H1 (cell line): ENCODE measurements at regions not wholly inside any gene's neighbourhood (a gene's known extent, or its start where the extent isn't known, plus 50 kb on each side); places are given as distances from the start of the nearest gene placed in this dataset.

Experiments used
- CTCF ChIA-PET: fragments of 300-600 bp; sonication (Branson Sonifier 250); formaldehyde crosslinking; loops from one replicate; lab custom pipeline; 2021; ENCODE audit not compliant: partially characterized antibody; lab: Charles Lee
- POLR2A ChIA-PET: fragments of 300-600 bp; sonication (Branson Sonifier 250); formaldehyde crosslinking; loops from one replicate; lab custom pipeline; 2021; ENCODE audit warnings: inconsistent platforms; ENCODE audit not compliant: partially characterized antibody; lab: Charles Lee
- DNase-seq, 2 experiments: peaks; one replicate each; pipeline versions ENCODE4 v3.0.0 to v3.0.0-alpha.2; 2010 to 2022; ENCODE audit warnings: low spot score in 2 of 2, low read depth in 1 of 2, mixed read lengths in 1 of 2
- FAIRE-seq: peaks from 2 replicates; lab custom pipeline; 2011; peaks lifted over from hg19 to GRCh38; lab: Jason Lieb, UNC
- H2AFZ ChIP-seq: 2 replicates; pipeline ENCODE4 v1.8.1; 2012; ENCODE audit warnings: low read length, inconsistent platforms
- H2AK5ac ChIP-seq: 2 replicates; pipeline ENCODE4 v1.6.1; 2013; ENCODE audit warnings: low read depth, low read length
- H2BK120ac ChIP-seq: replicated peaks from 2 replicates; pipeline ENCODE3; 2013; ENCODE audit warnings: low read depth, low read length, inconsistent platforms
- H2BK12ac ChIP-seq: 2 replicates; pipeline ENCODE4 v1.6.1; 2013; ENCODE audit warnings: low read depth, low read length
- H2BK15ac ChIP-seq: 2 replicates; pipeline ENCODE4 v1.6.1; 2013; ENCODE audit warnings: low read length
- H2BK20ac ChIP-seq: 2 replicates; pipeline ENCODE4 v1.6.1; 2013; ENCODE audit warnings: low read length
- H2BK5ac ChIP-seq: 2 replicates; pipeline ENCODE4 v1.6.1; 2013; ENCODE audit warnings: low read depth, low read length
- H3K14ac ChIP-seq: 2 replicates; pipeline ENCODE4 v1.6.1; 2013; ENCODE audit warnings: inconsistent platforms; ENCODE audit not compliant: insufficient read length
- H3K18ac ChIP-seq: 2 replicates; pipeline ENCODE4 v1.6.1; 2013; ENCODE audit warnings: low read length; ENCODE audit errors: extremely low read depth
- H3K23ac ChIP-seq: 2 replicates; pipeline ENCODE4 v1.6.1; 2013; ENCODE audit warnings: inconsistent platforms; ENCODE audit not compliant: insufficient read length
- H3K23me2 ChIP-seq: 2 replicates; pipeline ENCODE4 v1.6.1; 2013; ENCODE audit warnings: low read depth, low read length
- H3K27ac ChIP-seq: 2 replicates; pipeline ENCODE4 v1.6.1; 2011; ENCODE audit warnings: low read depth, low read length, inconsistent platforms
- H3K27me3 ChIP-seq, 4 experiments: replicated peaks in 1 of 4; 1 replicate in 1 of 4; 2 replicates in 3 of 4; pipeline versions ENCODE4 v1.6.1 to v1.8.1; 2011 to 2013; ENCODE audit warnings: low read length in 3 of 4, mild to moderate bottlenecking in 3 of 4, inconsistent platforms in 2 of 4, mixed read lengths in 2 of 4, moderate library complexity in 1 of 4; ENCODE audit not compliant: control insufficient read depth in 3 of 4, insufficient read depth in 3 of 4; ENCODE audit errors: extremely low read depth in 1 of 4
- H3K36me3 ChIP-seq, 4 experiments: 2 replicates each; pipeline versions ENCODE4 v1.6.1 to v1.8.1; 2011 to 2013; ENCODE audit warnings: mild to moderate bottlenecking in 4 of 4, low read length in 3 of 4, moderate library complexity in 2 of 4, control low read depth in 1 of 4, inconsistent platforms in 1 of 4; ENCODE audit not compliant: insufficient read depth in 4 of 4, control insufficient read depth in 2 of 4
- H3K4ac ChIP-seq: replicated peaks from 2 replicates; pipeline ENCODE3; 2013; ENCODE audit warnings: low read length, low read depth, mixed read lengths, inconsistent platforms; ENCODE audit not compliant: insufficient read length
- H3K4me1 ChIP-seq, 4 experiments: replicated peaks in 1 of 4; 1 replicate in 1 of 4; 2 replicates in 3 of 4; pipeline versions ENCODE4 v1.6.1 to v1.8.1; 2011 to 2013; ENCODE audit warnings: low read length in 3 of 4, inconsistent platforms in 2 of 4, mixed read lengths in 1 of 4; ENCODE audit not compliant: insufficient read depth in 4 of 4, control insufficient read depth in 3 of 4
- H3K4me2 ChIP-seq, 2 experiments: 2 replicates each; pipeline versions ENCODE4 v1.6.1 to v1.8.1; 2011 to 2013; ENCODE audit warnings: low read depth in 2 of 2, low read length in 2 of 2, control low read depth in 1 of 2, inconsistent platforms in 1 of 2, mild to moderate bottlenecking in 1 of 2; ENCODE audit not compliant: insufficient read depth in 1 of 2
- H3K4me3 ChIP-seq, 4 experiments: fragments of 200-600, 300-600 bp in 1 of 4; sonication (generic), shearing (Covaris generic), sonication (Bioruptor Twin) in 1 of 4; 2 replicates each; pipeline versions ENCODE4 v1.5.1 to v1.8.1; 2011 to 2016; ENCODE audit warnings: low read length in 4 of 4, low read depth in 3 of 4, control low read depth in 2 of 4, inconsistent platforms in 2 of 4, mild to moderate bottlenecking in 2 of 4, mixed read lengths in 1 of 4, moderate library complexity in 1 of 4; ENCODE audit not compliant: insufficient read depth in 2 of 4; ENCODE audit errors: extremely low read depth in 1 of 4
- H3K56ac ChIP-seq: replicated peaks from 2 replicates; pipeline ENCODE3; 2013; ENCODE audit warnings: low read depth, mild to moderate bottlenecking, mixed read lengths, low read length, inconsistent platforms; ENCODE audit not compliant: insufficient read length
- H3K79me1 ChIP-seq: 2 replicates; pipeline ENCODE4 v1.6.1; 2013; ENCODE audit warnings: low read depth, low read length, control low read depth
- H3K79me2 ChIP-seq, 2 experiments: 2 replicates each; pipeline versions ENCODE4 v1.6.1 to v1.8.1; 2012 to 2013; ENCODE audit warnings: low read length in 2 of 2, mild to moderate bottlenecking in 2 of 2, inconsistent platforms in 1 of 2; ENCODE audit not compliant: insufficient read depth in 2 of 2, control insufficient read depth in 1 of 2
- H3K9ac ChIP-seq, 4 experiments: replicated peaks in 1 of 4; 1 replicate in 1 of 4; 2 replicates in 3 of 4; pipeline versions ENCODE4 v1.6.1 to v1.8.1; 2011 to 2013; ENCODE audit warnings: low read depth in 3 of 4, low read length in 3 of 4, control low read depth in 2 of 4, mild to moderate bottlenecking in 2 of 4, moderate library complexity in 2 of 4, inconsistent platforms in 1 of 4; ENCODE audit errors: extremely low read depth in 1 of 4
- H3K9me3 ChIP-seq, 2 experiments: 2 replicates each; pipeline versions ENCODE4 v1.6.1 to v1.8.1; 2012 to 2013; ENCODE audit warnings: mild to moderate bottlenecking in 2 of 2, moderate library complexity in 2 of 2, control low read depth in 1 of 2, inconsistent platforms in 1 of 2, low read depth in 1 of 2, low read length in 1 of 2, mixed read lengths in 1 of 2; ENCODE audit not compliant: insufficient read depth in 2 of 2
- H4K20me1 ChIP-seq, 2 experiments: replicated peaks in 1 of 2; 2 replicates each; pipeline versions ENCODE3 to v1.8.1; 2011 to 2013; ENCODE audit warnings: inconsistent platforms in 2 of 2, low read length in 2 of 2, mild to moderate bottlenecking in 1 of 2; ENCODE audit not compliant: insufficient read depth in 2 of 2, control insufficient read depth in 1 of 2
- H4K5ac ChIP-seq: 2 replicates; pipeline ENCODE4 v1.6.1; 2013; ENCODE audit warnings: low read length, low read depth, mixed read lengths, inconsistent platforms; ENCODE audit not compliant: insufficient read length
- H4K8ac ChIP-seq: 2 replicates; pipeline ENCODE4 v1.8.0; 2013; ENCODE audit warnings: mild to moderate bottlenecking, moderate library complexity, low read length, inconsistent platforms; ENCODE audit not compliant: insufficient read depth; ENCODE audit errors: extremely low read depth
- H4K91ac ChIP-seq: replicated peaks from 2 replicates; pipeline ENCODE3; 2013; ENCODE audit warnings: low read length, mixed read lengths, inconsistent platforms; ENCODE audit not compliant: insufficient read length
- ASH2L ChIP-seq: fragments of 200-600, 300-600 bp; sonication (generic); IDR thresholded peaks from one replicate; pipeline ENCODE4 v1.7.1; 2017; ENCODE audit warnings: low read length
- ATF2 ChIP-seq: IDR thresholded peaks from 2 replicates; pipeline ENCODE4 v1.6.1; 2012; ENCODE audit warnings: low read length, inconsistent platforms
- CBX5 ChIP-seq: fragments of 300-800, 300-1000 bp; sonication (generic); IDR thresholded peaks from 2 replicates; pipeline ENCODE4 v1.7.1; 2016; ENCODE audit warnings: antibody characterized with exemption, low read length, low read depth
- CTBP2 ChIP-seq: IDR thresholded peaks from 2 replicates; pipeline ENCODE4 v1.7.0; 2011; ENCODE audit warnings: borderline replicate concordance, mild to moderate bottlenecking, moderate library complexity, mixed read lengths, low read length; ENCODE audit not compliant: insufficient read depth, insufficient read length
- EGR1 ChIP-seq: IDR thresholded peaks from 2 replicates; pipeline ENCODE4 v1.6.1; 2011; ENCODE audit warnings: low read depth, low read length, borderline replicate concordance
- JUN ChIP-seq: IDR thresholded peaks from 2 replicates; pipeline ENCODE4 v1.6.1; 2011; ENCODE audit warnings: low read depth, mild to moderate bottlenecking, improper control_type of control experiment, low read length
- SRF ChIP-seq: IDR thresholded peaks from 2 replicates; pipeline ENCODE4 v1.6.1; 2011; ENCODE audit warnings: mild to moderate bottlenecking, low read depth, low read length, moderate library complexity
- WGBS, 2 experiments: shearing (Covaris generic) in 1 of 2; methylation state at CpG; one replicate each; pipeline versions ENCODE4 v1.1.6 to v1.1.7; 2013 to 2015; ENCODE audit warnings: low lambda C conversion rate in 2 of 2, mixed read lengths in 2 of 2, inconsistent platforms in 1 of 2, low coverage in 1 of 2, missing lambda C conversion rate in 1 of 2; ENCODE audit not compliant: insufficient replicate concordance in 2 of 2, insufficient coverage in 1 of 2, insufficient read length in 1 of 2; ENCODE audit errors: extremely low coverage in 1 of 2, missing lambda C conversion rate in 1 of 2; 5-methylcytosine and 5-hydroxymethylcytosine counted together
- TF ChIP-seq, protein P1 (sequence below): IDR thresholded peaks from 2 replicates; pipeline ENCODE4 v1.6.1; 2012; ENCODE audit warnings: inconsistent platforms

- ChIA-PET CTCF (interaction anchor here (1.2 to 1.6 kb wide), 3 partner anchors 9 to 807 kb away, joined by 3 to 6 read pairs (median 4); no protein-coding TSS in a partner anchor), POLR2A (no interaction called here)
- H3K36me3 ChIP-seq, result no peaks in the 10 kb centered on the region
- no peaks in the 10 kb centered on the region for H3K79me1 ChIP-seq
- peaks cover 0 to 5% (median 2%) of the 10 kb centered on the region in 4 experiments; a peak in 2 of 7 replicates for H3K4me1 ChIP-seq
- 0 out of 2 replicates have a peak overlapping the region, but pooled peaks have one; percentile 32 for H2BK20ac ChIP-seq
- H2BK5ac ChIP-seq, result no peak overlapping the region
- 88% methylated on average over 4 of the region's 4 CpGs; no CpG with 5 or more reads in 1 of the 2 experiments for WGBS, 2 experiments
- H3K27ac ChIP-seq, result no peak overlapping the region
- H2BK15ac ChIP-seq, result no peak overlapping the region
- no peak overlapping the region for H3K18ac ChIP-seq
- no peak overlapping the region for H3K4ac ChIP-seq
- H3K56ac ChIP-seq, result no peak overlapping the region
- H2BK120ac ChIP-seq, result no peak overlapping the region
- H4K91ac ChIP-seq, result no peak overlapping the region
- H3K9me3 ChIP-seq, result no peaks in the 10 kb centered on the region
- no peak overlapping the region for H3K9ac ChIP-seq
- H4K5ac ChIP-seq, result no peak overlapping the region
- H3K4me2 ChIP-seq, result no peak overlapping the region
- H3K23ac ChIP-seq, result no peak overlapping the region
- H3K23me2 ChIP-seq, result no peaks in the 10 kb centered on the region; the same call in 1 of the 2 replicates
- no peaks in the 10 kb centered on the region for H3K27me3 ChIP-seq
- H3K14ac ChIP-seq, result no peak overlapping the region
- no peak for FAIRE-seq
- no peak for DNase-seq
- no peak overlapping the region for H2BK12ac ChIP-seq
- H3K79me2 ChIP-seq, result no peaks in the 10 kb centered on the region
- no peak overlapping the region for H2AFZ ChIP-seq
- H4K20me1 ChIP-seq, result no peaks in the 10 kb centered on the region
- H3K4me3 ChIP-seq, result no peak overlapping the region
- H2AK5ac ChIP-seq, result no peak overlapping the region
- no peak overlapping the region for H4K8ac ChIP-seq
- TF ChIP-seq CTBP2, result no peak
- TF ChIP-seq, protein P1, sequence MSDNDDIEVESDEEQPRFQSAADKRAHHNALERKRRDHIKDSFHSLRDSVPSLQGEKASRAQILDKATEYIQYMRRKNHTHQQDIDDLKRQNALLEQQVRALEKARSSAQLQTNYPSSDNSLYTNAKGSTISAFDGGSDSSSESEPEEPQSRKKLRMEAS, result no peak
- no peak for TF ChIP-seq EGR1
- TF ChIP-seq SRF, result no peak
- no peak for TF ChIP-seq CBX5
- no peak for TF ChIP-seq ATF2
- no peak for TF ChIP-seq ASH2L
- no peak for TF ChIP-seq JUN
These were observed 538.9 kb downstream of the RFC3 start for GRCh38 chr13:34356686-34357434.
